ENCODE measurements at regions not wholly inside any gene's neighbourhood (a gene's known extent, or its start where the extent isn't known, plus 50 kb on each side); places are given as distances from the start of the nearest gene placed in this dataset.
"Not testable (repeated sequence)": the region's sequence is repeated elsewhere in the genome, so short reads cannot be mapped to it uniquely, and the experiment has no call there.

GRCh38 chr16:26791169-26791568 lies 275.6 kb upstream of the C16orf82 start:
- no peak for DNase-seq (ENCODE audit: low spot score)

- peak; percentile 5 for DNase-seq (ENCODE audit: low spot score)
These were observed 271.5 kb upstream of the C16orf82 start for GRCh38 chr16:26795184-26795583.

GRCh38 chr16:26801628-26802027 lies 265.1 kb upstream of the C16orf82 start:
- DNase-seq (ENCODE audit: low spot score) = no peak

- DNase-seq (ENCODE audit: low spot score) = no peak
These were observed 264.3 kb upstream of the C16orf82 start for GRCh38 chr16:26802440-26802839.

- no peak for DNase-seq (ENCODE audit: low spot score)
These were observed 263.8 kb upstream of the C16orf82 start for GRCh38 chr16:26802965-26803364.

GRCh38 chr16:26806657-26807056 lies 260.1 kb upstream of the C16orf82 start:
- no peak for DNase-seq (ENCODE audit: low spot score)

GRCh38 chr16:26809461-26809860 lies 257.3 kb upstream of the C16orf82 start:
- DNase-seq (ENCODE audit: low spot score) = no peak

- no peak for DNase-seq (ENCODE audit: low spot score)
These were observed 250.5 kb upstream of the C16orf82 start for GRCh38 chr16:26816266-26816665.

- DNase-seq (ENCODE audit: low spot score) = peak; percentile 43
These were observed 249.7 kb upstream of the C16orf82 start for GRCh38 chr16:26816885-26817571.

GRCh38 chr16:26818393-26818792 lies 248.3 kb upstream of the C16orf82 start:
- no peak for DNase-seq (ENCODE audit: low spot score)

- no peak for DNase-seq (ENCODE audit: low spot score)
These were observed 242.3 kb upstream of the C16orf82 start for GRCh38 chr16:26824469-26824868.

GRCh38 chr16:26826500-26826899 lies 240.2 kb upstream of the C16orf82 start:
- DNase-seq (ENCODE audit: low spot score) = no peak

GRCh38 chr16:26827386-26827785 lies 239.3 kb upstream of the C16orf82 start:
- no peak for DNase-seq (ENCODE audit: low spot score)

- DNase-seq (ENCODE audit: low spot score) = no peak
These were observed 236.1 kb upstream of the C16orf82 start for GRCh38 chr16:26830428-26831127.

- DNase-seq (ENCODE audit: low spot score) = not testable (repeated sequence)
These were observed 230.6 kb upstream of the C16orf82 start for GRCh38 chr16:26836114-26836513.

GRCh38 chr16:26838931-26839330 lies 227.8 kb upstream of the C16orf82 start:
- DNase-seq (ENCODE audit: low spot score) = no peak

GRCh38 chr16:26840691-26841090 lies 226.0 kb upstream of the C16orf82 start:
- DNase-seq (ENCODE audit: low spot score) = no peak

GRCh38 chr16:26856271-26856670 lies 210.5 kb upstream of the C16orf82 start:
- DNase-seq (ENCODE audit: low spot score) = no peak

- no peak for DNase-seq (ENCODE audit: low spot score)
These were observed 209.9 kb upstream of the C16orf82 start for GRCh38 chr16:26856791-26857190.

- no peak for DNase-seq (ENCODE audit: low spot score)
These were observed 209.4 kb upstream of the C16orf82 start for GRCh38 chr16:26857371-26857770.

GRCh38 chr16:26860506-26860905 lies 206.2 kb upstream of the C16orf82 start:
- no peak for DNase-seq (ENCODE audit: low spot score)

- DNase-seq (ENCODE audit: low spot score) = no peak
These were observed 202.8 kb upstream of the C16orf82 start for GRCh38 chr16:26863931-26864330.

GRCh38 chr16:26874318-26874717 lies 192.4 kb upstream of the C16orf82 start:
- DNase-seq (ENCODE audit: low spot score) = not testable (repeated sequence)

- DNase-seq (ENCODE audit: low spot score) = no peak
These were observed 189.3 kb upstream of the C16orf82 start for GRCh38 chr16:26877421-26877820.

Data from RKO (cell line).